C4-2B (cell line): ENCODE measurements at regions not wholly inside any gene's neighbourhood (a gene's known extent, or its start where the extent isn't known, plus 50 kb on each side); places are given as distances from the start of the nearest gene placed in this dataset.

Experiments
- H3K27ac ChIP-seq: fragments of 450-650 bp; 2 replicates; pipeline ENCODE4 v1.5.1; 2017
- CTCF ChIP-seq: fragments of 450-650 bp; conservative IDR thresholded peaks from 2 replicates; pipeline ENCODE4 v1.5.1; 2017; ENCODE audit warnings: mild to moderate bottlenecking
- ZFX ChIP-seq: fragments of 450-650 bp; IDR thresholded peaks from 2 replicates; pipeline ENCODE4 v1.6.1; 2017

- no peak for TF ChIP-seq CTCF
These were observed 85.9 kb downstream of the GPR37 start for GRCh38 chr7:124679586-124680225.

GRCh38 chr7:124679146-124679545 lies 86.4 kb downstream of the GPR37 start:
- no peak overlapping the region for H3K27ac ChIP-seq
- TF ChIP-seq CTCF: no peak
- TF ChIP-seq ZFX: no peak

More at GRCh38 chr7:124679586-124680225, 85.9 kb downstream of the GPR37 start:
- H3K27ac ChIP-seq: no peak overlapping the region

DNA sequence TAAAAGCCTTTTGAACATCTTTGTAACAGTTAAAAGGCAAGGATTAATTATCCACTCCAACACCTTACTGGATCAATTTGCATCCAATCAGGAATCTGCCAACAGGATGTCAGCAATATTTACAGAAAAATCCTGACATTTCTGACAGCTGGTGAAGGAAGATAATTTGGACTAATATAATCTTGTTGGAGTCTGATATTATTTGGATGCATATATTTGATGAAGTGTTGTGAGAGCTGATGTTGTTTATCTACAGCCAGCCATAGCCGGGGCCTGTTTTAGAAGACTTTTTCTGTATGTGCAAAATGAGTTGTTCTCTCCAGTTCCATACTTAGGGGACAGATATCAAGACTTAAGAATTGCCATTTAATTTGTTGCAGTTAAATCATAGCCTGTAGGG lies 91.1 kb downstream of the GPR37 start:
- no peak overlapping the region for H3K27ac ChIP-seq
- TF ChIP-seq ZFX: no peak

DNA sequence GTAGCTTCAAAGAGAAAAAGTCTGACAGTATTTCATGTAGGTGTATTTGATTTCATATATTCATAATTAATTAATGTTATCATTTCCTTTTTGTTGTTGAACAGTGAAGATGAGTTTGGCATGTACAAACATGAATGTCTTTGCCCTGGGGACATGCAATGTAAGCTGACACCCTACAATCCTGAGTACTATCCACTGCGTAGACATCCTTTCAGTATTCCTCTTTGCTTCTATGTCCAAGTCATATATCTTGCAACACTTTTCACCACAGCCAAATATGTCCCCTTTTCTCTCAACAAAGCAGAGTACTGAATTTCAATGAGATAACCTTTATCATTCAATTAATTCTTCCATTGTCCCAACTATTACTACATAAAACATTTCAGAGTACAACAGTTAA lies 93.6 kb downstream of the GPR37 start:
- TF ChIP-seq ZFX (no peak), CTCF (no peak)
- H3K27ac ChIP-seq: no peak overlapping the region

GRCh38 chr7:124667312-124668153 lies 98.1 kb downstream of the GPR37 start:
- H3K27ac ChIP-seq: no peak overlapping the region
- TF ChIP-seq ZFX (no peak), CTCF (no peak)

DNA sequence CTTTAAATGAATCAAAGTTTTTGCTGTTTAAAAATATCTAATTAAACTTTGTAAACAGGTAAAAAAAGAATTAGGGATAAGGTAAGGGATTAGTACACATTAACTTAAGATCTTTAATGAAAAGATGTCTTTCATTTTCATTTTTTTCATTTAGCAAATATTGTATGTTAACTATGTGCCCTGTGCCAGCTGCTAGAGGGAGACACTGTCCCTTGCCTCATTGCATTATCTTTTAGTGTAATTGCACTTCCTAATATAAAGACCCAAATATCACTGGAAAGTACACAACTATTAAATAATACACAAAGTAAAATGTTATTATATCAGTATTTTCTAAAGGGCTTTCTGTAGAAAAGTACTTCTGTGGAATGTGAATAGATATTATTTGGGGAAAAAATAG lies 102.7 kb downstream of the GPR37 start:
- TF ChIP-seq ZFX (no peak), CTCF (peak; percentile 61)

GRCh38 chr7:124662372-124662771 lies 103.2 kb downstream of the GPR37 start:
- no peak overlapping the region for H3K27ac ChIP-seq
- TF ChIP-seq CTCF: no peak
- TF ChIP-seq ZFX: no peak

More for the DNA sequence above, 102.7 kb downstream of the GPR37 start:
- H3K27ac ChIP-seq: no peak overlapping the region
